VCaP (cell line): ENCODE measurements at regions not wholly inside any gene's neighbourhood (a gene's known extent, or its start where the extent isn't known, plus 50 kb on each side); places are given as distances from the start of the nearest gene placed in this dataset.

Experiments
- H3K27ac ChIP-seq: fragments of 450-650 bp; 2 replicates; pipeline ENCODE4 v1.5.1; 2017
- CTCF ChIP-seq: fragments of 450-650 bp; conservative IDR thresholded peaks from 2 replicates; pipeline ENCODE4 v1.5.1; 2017; ENCODE audit warnings: mild to moderate bottlenecking, moderate library complexity

- no peak for TF ChIP-seq CTCF
These were observed 72.6 kb upstream of the BICD1 start for GRCh38 chr12:32034045-32034444.

GRCh38 chr12:32036477-32037263 is 70.0 kb upstream of the BICD1 start:
- 0 out of 2 replicates have a peak overlapping the region, but pooled peaks have one; percentile 7 for H3K27ac ChIP-seq
- peak; percentile 43; the same call in 1 of the 2 replicates for TF ChIP-seq CTCF

More at GRCh38 chr12:32034045-32034444, 72.6 kb upstream of the BICD1 start:
- peak overlapping the region; percentile 86 for H3K27ac ChIP-seq

GRCh38 chr12:32039347-32039746 is 67.3 kb upstream of the BICD1 start:
- no peak overlapping the region for H3K27ac ChIP-seq
- TF ChIP-seq CTCF, result no peak

GRCh38 chr12:32039917-32040575 is 66.6 kb upstream of the BICD1 start:
- TF ChIP-seq CTCF, result no peak
- no peak overlapping the region for H3K27ac ChIP-seq

- no peak for TF ChIP-seq CTCF
- H3K27ac ChIP-seq, result no peak overlapping the region
These were observed 62.6 kb upstream of the BICD1 start for GRCh38 chr12:32043928-32044549.

GRCh38 chr12:32047357-32048212 is 59.1 kb upstream of the BICD1 start:
- H3K27ac ChIP-seq, result no peak overlapping the region
- TF ChIP-seq CTCF, result no peak
